Head of caudate nucleus (tissue), 42 donors: ENCODE measurements at regions not wholly inside any gene's neighbourhood (a gene's known extent, or its start where the extent isn't known, plus 50 kb on each side); places are given as distances from the start of the nearest gene placed in this dataset.
"Not testable (repeated sequence)": the region's sequence is repeated elsewhere in the genome, so short reads cannot be mapped to it uniquely, and the experiment has no call there.

ENCODE experiments used
- DNase-seq, 42 donors: peaks; one replicate each; pipeline versions ENCODE4 v3.0.0 to v3.0.0-alpha.2; 2020 to 2021; ENCODE audit warnings: mixed read lengths in 7 of 42
- intact Hi-C: fragments of 100-400 bp; cut with DNase I; formaldehyde crosslinking; loops from one replicate; pipeline ENCODE4 v1.15.0; 2022

GRCh38 chr1:191405417-191405816 lies 752.8 kb upstream of the RGS18 start:
- DNase-seq: no peak
- intact Hi-C loops: no loop called here

DNA sequence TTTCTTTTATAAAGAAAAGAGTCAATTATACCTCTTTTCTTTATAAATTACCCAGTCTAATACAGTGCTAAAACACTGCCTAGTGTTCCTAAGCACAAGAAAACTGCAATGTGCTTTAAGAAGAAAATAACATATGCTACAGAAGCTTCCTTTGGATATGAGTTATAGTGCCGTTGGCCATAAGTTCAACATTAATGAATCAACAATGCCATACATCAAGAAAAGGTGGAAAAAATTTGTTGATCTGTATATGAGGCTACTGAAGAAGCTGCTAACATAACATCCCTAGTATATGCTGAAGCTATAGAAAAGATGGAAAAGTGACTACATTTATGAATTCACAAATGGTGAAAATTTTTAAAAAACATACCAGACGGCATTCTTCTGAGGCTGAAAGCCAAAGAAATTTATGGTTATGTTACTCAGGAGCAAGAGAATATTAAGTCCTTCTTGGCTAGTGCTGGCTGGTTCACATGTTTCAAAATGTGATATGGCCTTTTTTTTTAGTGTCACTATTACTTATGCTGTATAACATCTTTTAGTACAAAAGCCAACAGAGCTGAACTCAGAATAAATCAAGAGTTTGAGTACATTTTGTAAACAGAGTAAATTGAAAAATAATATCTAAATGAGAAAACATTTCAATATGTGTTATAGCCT lies 743.2 kb upstream of the RGS18 start:
- intact Hi-C loops: no loop called here
- no peak for DNase-seq

DNA sequence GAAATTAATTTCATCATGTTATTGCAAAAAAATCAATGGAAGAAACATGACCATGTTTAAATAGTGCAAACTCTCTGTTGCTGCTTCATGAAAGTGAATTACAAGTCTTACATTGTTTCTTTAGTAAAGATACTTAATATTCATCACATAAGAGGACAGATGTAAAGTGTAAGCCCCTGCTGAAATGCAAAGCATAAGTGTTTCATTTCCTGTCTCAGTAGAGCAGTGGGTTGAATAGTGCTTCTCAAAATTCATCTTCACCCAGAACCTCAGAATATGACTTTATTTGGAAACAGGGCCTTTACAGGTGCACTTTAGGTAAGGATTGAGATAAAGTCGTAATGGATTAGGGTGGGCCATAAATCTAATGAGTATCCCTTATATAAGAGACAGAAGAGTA lies 738.4 kb upstream of the RGS18 start:
- intact Hi-C loops: no loop called here
- DNase-seq: no peak

DNA sequence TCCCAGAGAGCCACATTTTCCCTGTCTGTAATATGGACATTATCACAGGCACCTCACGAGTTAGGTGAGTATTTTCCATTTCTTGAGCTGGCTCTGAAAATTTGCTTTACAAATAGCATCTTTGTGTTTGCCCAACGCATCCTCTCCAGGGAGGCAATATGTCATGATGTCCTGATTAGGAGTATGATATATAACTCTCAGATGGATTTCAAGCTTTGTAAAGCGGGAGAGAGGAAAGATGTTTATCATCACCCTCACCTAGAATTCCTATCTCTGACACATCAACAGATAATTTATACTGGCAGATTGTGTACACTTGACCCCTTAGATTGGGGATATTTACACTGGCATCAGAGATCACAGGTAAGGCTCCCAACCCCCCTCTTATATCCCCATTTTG lies 730.7 kb upstream of the RGS18 start:
- DNase-seq: no peak
- intact Hi-C loops: no loop called here

DNA sequence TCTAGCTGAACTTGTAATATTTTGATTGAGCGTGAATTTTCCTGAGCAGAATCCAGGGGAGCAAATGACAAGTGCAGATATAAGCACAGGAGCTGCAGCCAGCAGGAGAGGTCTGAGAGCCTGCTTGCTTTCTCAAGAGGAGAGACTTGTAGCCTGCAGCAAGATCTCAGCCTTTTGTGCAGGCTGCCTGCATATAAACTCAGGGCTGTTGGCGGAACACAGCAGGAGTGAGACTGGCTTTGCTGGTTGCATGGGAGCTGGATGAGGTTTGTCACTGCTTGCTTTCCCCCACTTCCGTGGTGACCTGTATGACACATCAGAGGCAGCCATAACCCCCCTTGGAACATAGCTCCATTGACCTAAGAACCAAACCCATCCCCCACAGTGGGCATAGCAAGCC lies 725.4 kb upstream of the RGS18 start:
- DNase-seq: no peak
- intact Hi-C loops: no loop called here

GRCh38 chr1:191438979-191439378 lies 719.3 kb upstream of the RGS18 start:
- intact Hi-C loops: no loop called here
- no peak for DNase-seq

GRCh38 chr1:191448279-191448678 lies 710.0 kb upstream of the RGS18 start:
- DNase-seq: not testable (repeated sequence)

GRCh38 chr1:191452586-191452985 lies 705.7 kb upstream of the RGS18 start:
- intact Hi-C loops: no loop called here

More at GRCh38 chr1:191448279-191448678, 710.0 kb upstream of the RGS18 start:
- intact Hi-C loops: not testable (repeated sequence)

GRCh38 chr1:191453487-191453886 lies 704.8 kb upstream of the RGS18 start:
- DNase-seq: no peak
- intact Hi-C loops: no loop called here

More at GRCh38 chr1:191452586-191452985, 705.7 kb upstream of the RGS18 start:
- no peak for DNase-seq

GRCh38 chr1:191457889-191458288 lies 700.4 kb upstream of the RGS18 start:
- no peak for DNase-seq
- intact Hi-C loops: no loop called here

DNA sequence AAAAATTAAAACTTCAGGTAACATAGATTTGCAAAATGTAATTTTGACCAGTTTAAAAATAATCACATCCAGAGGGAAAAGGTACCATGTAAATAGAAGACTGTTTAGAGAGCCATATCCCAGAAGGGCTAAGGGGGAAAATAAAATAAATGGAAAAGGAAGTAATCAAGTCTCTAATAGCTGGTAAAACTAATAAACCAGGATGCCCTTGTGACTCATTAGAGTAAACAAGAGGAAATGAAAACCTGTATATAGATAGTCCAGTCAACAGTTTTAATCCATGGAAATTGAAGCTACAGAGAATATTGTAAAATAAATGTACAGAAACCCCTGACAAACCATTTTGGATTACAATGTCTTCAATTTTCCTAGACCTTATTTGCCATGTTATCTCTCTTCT lies 698.0 kb upstream of the RGS18 start:
- intact Hi-C loops: no loop called here
- DNase-seq: no peak

DNA sequence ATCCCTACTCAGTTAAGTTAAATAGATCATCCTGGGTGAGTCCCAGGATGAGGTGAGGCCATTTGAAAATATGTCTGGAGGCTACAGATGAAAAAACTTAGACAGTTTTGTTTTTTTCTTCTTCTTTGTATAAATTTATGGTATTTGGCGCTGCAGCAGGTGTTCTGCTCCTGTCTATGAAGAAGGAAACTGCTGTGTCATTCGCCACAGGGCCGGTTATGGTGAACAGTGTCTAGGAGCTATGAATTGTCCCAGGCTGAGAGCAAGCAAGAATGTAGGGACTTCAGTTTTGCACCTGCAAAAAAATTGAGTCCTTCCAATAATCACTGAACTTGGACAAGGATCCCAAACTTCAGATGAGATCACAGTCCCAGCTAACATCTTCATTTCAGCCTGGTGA lies 674.3 kb upstream of the RGS18 start:
- no peak for DNase-seq
- intact Hi-C loops: no loop called here

DNA sequence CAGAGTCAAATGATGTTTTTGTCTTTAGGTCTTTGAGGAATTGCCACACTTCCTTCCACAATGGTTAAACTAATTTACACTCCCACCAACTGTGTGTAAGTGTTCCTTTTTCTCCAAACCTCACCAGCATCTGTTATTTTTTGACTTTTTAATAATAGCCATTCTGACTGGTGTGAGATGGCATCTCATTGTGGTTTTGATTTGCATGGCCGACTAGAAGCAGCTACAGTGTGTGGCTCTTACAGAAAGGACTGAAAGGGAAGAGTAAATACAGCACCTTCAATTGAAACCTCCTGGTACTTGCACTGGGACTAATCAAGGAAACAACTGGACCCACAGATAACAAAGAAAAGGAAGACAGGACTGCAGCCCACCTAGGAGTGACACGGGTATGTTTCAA lies 668.0 kb upstream of the RGS18 start:
- intact Hi-C loops: no loop called here

GRCh38 chr1:191495040-191495439 lies 663.2 kb upstream of the RGS18 start:
- intact Hi-C loops: no loop called here
- DNase-seq: no peak

More for the DNA sequence above, 668.0 kb upstream of the RGS18 start:
- no peak for DNase-seq

DNA sequence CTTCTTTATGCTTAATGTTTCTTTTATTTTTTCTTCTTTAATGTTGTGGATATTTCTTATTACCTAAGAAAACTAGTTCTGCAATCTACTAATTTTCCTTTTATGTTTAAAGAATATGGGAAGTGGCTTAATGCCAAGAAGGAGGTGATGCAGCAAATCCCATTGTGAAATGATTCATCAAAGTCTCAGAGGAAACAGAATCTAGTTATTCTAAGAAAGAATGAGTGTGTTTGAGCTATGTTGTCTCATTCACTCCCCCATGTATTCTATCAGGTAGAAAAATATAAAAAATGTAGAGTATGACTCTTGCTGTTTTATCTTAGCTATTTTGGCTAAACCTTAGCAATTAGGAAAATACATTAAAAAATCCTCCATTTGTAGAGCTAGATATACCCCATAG lies 659.9 kb upstream of the RGS18 start:
- intact Hi-C loops: no loop called here
- peak in 1 of 42 donors; percentile 14 for DNase-seq

- intact Hi-C loops: no loop called here
- no peak for DNase-seq
Measured at GRCh38 chr1:191498825-191499224, 659.4 kb upstream of the RGS18 start.

DNA sequence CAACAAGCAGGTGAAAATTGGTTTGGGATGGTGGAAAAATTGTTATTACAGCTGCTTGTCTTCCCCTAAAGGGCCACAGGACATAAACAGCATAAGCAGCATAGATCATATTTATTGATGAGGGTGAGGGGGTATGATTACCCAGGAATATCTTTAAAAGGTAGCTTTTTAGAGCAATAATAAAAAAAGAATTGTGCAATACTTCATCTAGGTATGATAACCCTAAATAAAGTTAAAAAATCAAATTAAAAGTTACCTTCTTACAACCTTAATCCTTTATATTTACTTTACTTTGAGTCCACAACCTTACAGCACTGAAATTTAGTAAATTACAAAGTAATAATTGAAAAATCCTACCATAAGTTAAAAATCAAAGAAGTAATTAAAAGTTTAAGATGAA lies 653.3 kb upstream of the RGS18 start:
- intact Hi-C loops: no loop called here
- no peak for DNase-seq

DNA sequence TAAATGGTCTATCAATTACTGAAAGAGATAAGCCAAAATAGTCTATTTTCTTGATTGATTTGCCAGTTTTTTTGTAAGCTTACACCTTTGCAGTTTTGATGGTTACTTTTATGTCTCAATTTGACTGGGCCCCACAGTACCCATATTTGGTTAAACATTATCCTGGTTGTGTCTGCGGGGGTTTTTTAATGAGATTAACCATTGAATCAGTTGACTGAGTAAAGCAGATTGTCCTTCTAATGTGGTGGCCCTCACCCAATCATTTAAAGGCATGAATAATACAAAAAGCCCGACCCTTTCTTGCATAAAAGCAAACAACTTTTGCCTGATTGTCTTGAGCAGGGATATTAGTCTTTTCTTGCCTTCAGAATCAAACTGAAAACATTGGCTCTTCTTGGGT lies 650.0 kb upstream of the RGS18 start:
- intact Hi-C loops: no loop called here
- DNase-seq: no peak

GRCh38 chr1:191511480-191511879 lies 646.8 kb upstream of the RGS18 start:
- intact Hi-C loops, DNase-seq: not testable (repeated sequence)

GRCh38 chr1:191517826-191518225 lies 640.4 kb upstream of the RGS18 start:
- DNase-seq: no peak
- intact Hi-C loops: no loop called here

DNA sequence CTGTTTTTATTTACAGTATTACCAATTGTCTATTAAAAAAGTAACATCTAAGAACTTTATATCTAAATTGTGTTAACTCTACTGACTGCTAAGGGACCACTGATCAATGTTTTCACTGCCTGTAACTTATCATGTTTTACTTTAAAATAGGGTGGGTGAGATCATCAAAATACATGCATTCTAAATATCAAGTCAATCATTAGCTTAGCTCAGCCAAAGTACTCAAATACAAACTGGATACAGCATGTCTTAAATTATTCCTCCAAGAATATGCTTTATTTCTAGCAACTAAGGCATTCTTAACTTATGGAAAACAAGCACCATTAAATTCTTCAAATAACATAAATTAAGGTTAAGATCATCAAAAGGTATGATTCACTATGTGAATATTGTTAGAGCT lies 638.7 kb upstream of the RGS18 start:
- intact Hi-C loops: no loop called here
- no peak for DNase-seq

GRCh38 chr1:191520345-191520744 lies 637.9 kb upstream of the RGS18 start:
- DNase-seq: no peak
- intact Hi-C loops: no loop called here
